Endothelial cell of hepatic sinusoid (primary cell): ENCODE measurements at regions not wholly inside any gene's neighbourhood (a gene's known extent, or its start where the extent isn't known, plus 50 kb on each side); places are given as distances from the start of the nearest gene placed in this dataset.

Experiments used
- in situ Hi-C: cut with HindIII; loops from 2 replicates; pipeline ENCODE4 v1.10.0; 2017; ENCODE audit warnings: low sequenced_read_pairs

DNA sequence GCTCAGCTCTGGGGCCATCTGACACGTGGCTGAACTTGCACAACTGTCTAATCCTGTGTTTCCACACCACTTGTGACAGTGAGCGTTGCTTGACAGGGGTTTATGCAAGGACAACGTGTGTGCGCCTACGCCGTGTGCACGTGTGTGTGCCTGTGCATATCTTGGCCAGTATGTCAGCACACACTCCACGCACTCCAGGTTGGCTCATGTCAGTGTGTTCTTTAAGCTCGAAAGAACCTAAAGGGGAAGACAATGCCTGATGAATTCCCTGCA is 85.6 kb upstream of the SALL3 start:
- in situ Hi-C loops = no loop called here

DNA sequence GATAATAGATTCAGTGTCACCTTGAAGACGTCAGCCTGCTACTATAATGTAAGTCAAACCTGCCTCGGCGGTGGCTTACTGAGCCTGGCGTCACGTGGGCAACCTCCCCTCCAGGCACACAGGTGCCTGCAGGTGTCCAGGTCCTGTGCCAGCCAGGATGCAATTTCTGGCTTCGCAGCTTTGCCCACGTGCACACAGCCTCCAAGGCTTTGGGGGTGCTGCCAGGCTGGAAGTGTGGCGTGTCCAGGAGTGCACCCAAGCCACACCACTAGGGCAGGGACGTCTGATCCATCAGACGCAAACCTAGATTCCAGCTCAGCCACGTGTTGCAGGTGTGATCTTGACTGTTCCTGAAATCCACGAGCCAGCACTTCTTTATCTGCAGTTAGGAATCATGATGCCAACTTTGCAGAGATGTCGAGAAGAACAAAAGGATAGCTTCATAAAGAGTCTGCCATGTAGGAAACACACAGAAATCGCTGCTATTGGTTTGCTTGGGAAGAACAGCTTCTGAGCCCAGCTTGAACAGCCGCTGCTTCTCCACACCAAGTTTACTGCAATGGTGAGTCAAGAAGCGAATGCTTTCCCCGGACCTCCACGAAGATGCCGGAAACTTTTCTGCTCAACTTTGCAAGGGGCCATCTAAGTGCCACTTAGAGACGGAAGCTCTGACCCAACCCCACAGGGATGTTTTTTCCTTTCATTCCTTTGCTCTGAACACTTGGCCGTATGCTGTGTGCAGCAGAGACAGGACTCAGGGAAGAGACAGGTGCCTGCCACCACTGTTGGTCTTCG is 84.2 kb upstream of the SALL3 start:
- in situ Hi-C loops = no loop called here

DNA sequence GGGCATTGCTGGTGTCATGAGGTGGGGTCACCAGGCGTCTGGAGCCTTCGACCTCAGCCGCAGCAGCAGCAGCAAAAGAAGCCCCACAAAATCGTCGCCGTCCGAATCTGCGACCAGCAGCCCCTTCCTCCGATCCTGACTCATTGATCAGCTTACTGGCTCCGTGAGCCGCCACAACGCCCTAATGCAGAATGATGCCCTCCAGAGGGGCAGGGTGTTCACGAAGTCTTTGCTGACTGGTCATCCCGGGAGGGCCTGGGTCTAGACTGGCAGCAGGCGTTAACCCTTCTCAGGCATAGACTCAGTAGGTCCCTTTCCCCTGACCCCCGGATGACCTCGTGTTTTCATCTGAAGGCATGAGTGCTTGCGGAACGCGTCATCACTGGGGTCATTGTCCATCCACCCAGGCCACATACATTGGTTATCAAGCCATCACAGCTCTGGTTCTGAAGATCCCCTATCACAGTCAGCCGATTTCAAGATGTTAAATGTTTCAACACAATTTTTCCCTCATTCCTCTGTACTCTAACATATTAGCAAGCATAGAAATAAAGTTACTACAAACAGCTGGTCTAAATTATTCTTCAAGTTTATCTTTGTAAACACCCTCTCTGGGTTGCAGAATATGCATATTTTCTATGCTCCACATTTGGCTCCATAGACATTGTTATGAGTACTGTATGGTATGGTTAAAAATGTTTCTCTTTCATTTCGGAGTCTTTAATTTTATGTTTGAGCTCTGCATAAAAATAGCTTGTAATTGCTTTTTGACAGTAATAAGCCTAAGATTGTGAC is 83.3 kb upstream of the SALL3 start:
- in situ Hi-C loops = no loop called here

DNA sequence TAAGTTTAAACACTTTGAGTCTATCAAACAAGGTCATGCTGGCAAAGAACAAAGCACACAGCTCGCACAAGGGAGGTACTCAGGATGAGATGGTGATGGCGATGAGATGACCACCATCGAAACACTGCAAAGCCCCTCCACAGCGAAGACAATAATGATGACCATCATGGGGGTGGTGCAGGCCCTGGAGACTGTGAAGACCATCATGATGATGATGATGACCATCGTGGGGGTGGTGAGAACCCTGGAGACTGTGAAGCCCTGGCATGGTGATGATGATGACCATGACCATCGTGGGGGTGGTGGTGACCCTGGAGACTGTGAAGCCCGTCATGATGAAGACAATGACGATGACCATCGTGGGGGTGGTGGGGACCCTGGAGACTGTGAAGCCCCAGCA is 81.6 kb upstream of the SALL3 start:
- in situ Hi-C loops = no loop called here

DNA sequence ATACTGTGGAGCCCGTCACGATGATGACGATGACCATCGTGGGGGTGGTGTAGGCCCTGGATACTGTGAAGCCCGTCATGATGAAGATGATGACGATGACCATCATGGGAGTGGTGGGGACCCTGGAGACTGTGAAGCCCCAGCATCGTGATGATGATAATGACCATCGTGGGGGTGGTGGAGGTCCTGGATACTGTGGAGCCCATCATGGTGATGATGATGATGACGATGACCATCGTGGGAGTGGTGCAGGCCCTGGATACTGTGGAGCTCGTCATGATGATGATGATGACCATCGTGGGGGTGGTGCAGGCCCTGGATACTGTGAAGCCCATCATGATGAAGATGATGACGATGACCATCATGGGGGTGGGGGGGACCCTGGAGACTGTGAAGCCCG is 81.0 kb upstream of the SALL3 start:
- in situ Hi-C loops = no loop called here

DNA sequence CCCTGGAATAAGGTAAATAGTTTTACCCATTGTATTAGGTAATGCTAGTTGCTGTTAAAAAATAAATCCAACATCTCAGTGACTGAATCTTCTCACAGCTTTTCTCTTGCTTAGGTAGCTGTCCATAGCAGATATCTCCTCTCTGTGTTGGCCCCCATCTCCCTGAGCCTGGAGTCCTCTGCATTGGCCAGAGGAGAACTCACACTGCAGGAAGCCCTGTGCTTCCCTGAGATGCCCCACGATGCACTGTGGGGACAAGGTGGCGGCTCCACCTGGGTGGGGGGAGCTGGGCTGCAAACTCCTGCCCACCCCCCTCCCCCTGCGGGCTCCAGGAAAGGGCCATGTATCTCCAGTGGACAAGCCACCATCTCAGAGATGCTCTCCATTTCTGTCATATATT is 80.4 kb upstream of the SALL3 start:
- in situ Hi-C loops = no loop called here

DNA sequence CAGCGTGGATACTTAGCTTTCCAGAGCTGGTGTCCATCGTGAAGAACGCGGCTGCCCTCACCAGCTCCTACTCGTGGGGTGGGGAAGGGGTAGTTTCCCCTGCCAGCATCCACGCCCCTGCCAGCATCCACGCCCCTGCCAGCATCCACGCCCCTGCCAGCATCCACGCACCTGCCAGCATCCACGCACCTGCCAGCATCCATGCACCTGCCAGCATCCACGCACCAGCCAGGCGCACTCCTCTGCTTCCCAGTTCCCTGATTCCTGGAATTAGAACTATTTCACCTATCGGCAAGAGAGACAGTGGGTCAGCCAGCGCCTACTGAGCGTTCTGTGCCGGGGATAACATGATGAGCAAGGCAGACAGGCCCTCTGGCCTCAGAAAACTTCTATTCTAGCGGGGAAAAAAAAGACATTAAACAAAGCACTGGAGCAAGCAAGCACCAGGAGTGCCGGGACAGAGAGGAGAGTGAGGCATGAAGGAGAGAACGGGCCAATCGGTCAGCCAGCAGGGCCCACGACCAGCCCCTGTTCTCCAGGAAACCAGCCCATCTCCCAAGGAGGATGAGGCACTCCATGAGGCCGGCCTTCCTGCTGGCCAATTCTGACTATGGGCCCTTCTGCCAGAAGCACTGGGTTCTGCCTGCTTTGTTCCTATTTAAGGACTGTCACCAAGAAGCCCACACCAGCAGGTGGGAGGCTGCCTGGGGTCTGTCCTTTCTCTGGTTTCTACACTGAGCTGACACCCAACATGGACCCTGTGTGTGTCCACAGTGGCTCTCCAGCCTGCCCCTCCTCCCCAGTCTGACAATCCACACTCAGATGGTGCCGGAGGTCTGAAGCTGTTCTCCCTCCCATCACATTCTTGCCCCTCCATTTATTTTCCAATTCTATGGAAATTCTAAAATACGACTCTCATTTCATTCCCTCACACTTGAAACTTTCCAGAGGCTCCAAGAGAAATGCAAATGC is 78.4 kb upstream of the SALL3 start:
- in situ Hi-C loops = no loop called here

DNA sequence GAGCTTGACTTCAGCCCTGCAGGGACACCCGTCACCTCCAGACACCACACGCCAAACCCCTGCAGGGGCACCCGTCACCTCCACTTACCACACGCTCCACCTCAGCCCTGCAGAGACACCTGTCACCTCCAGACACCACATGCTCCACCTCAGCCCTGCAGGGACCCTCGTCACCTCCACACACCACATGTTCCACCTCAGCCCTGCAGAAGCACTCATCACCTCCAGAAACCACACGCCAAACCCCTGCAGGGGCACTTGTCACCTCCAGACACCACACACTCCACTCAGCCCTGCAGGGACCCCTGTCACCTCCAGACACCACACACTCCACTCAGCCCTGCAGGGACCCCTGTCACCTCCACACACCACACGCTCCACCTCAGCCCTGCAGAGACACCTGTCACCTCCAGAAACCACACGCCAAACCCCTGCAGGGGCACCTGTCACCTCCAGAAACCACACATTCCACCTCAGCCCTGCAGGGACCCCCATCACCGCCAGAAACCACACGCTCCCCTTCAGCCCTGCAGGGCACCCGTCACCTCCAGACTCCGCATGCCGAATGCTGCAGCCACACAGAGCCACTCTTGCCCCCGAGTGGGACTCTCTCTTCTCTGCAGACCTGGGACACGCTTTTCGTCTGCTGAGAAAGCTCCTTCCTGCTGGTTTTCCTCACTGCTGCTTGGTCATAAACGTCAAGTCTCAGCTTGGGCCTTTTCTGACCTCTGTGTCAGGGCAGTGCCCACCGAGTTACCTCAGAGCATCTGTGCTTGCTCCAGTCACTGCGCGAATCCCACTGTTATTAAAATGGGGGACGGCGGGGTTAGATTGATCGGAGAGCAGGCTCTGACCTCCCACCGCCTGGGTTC is 77.5 kb upstream of the SALL3 start:
- in situ Hi-C loops = no loop called here

DNA sequence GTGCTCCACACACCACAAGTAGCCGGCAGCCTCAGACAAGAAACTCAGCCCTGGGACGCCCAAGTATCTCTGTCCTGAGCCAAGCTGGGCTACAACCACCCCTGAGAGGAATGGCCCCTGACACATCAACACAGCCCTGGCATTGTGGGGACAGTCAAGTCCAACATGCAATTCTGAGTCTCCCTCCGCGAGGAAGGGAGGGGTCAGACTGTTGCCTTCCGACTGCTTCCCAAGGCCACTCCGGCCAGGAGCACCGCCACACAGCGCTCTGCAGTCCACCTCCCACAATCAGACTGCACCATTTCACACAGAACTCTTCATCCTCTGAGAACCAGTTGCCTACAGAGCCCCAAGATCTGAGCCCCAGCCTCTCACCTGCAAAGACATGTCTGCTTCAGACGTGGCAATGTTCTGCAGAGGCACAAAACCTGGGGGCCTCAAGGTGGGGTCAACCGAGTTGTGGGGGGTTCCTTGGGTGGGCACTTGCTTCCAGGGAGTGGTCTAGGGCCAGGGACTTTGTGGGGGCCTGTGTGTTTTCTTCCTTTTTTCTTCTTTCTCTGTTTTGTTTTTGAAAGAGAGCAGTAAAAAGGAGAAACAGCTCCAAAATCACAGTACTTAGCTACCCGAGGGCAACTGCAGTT is 76.7 kb upstream of the SALL3 start:
- in situ Hi-C loops = no loop called here

DNA sequence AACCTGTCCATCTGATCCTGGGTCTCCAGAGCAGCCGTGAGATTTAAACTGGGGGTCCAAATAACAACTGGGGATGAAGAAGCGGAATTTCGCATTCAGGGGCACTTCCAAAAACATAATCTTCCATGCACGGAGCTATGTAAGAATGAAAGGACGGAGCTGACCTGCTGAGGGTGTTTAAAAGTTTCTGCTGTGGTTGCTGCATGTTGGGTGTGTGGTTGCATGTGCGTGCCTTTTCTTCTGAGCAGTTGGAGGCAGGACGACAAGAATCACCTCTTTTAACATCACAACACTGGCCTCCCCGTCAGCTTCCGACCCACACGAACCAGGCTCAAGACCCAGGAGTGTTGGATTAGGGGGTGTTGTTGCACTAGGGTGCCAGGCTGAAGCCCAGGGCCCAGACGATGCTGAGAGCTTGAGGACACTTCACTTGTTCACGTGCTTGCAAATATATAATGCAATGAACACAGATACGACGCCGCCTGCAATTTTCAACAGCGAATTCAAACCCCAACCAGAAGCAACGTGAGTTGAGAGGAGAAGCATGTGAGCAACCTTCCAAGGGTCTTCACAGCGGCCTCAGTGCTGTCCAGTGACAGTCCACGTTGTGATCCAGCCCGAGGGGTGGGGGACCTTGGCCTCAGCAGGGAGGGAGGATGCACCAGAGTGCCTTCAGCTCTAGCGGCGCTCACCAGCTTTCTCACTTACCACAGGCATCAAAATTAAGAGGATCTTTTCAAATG is 76.0 kb upstream of the SALL3 start:
- in situ Hi-C loops = no loop called here

DNA sequence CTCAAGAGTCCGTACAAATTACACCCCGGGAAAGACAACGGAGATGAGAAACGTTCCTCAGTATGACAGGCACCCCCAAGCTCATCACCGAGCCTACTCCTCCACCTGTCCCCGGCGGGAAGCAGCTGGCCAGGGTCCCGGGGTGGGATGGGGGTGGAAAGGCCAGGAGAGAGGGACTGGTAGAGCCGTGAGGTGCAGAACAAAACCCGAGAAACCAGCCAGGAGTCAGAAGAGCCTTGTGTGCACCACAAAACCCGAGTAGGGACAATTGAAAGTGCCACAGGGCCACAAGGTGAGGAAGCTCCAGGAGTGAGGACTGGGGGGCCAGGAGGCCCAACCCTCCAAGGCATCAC is 75.5 kb upstream of the SALL3 start:
- in situ Hi-C loops = no loop called here

DNA sequence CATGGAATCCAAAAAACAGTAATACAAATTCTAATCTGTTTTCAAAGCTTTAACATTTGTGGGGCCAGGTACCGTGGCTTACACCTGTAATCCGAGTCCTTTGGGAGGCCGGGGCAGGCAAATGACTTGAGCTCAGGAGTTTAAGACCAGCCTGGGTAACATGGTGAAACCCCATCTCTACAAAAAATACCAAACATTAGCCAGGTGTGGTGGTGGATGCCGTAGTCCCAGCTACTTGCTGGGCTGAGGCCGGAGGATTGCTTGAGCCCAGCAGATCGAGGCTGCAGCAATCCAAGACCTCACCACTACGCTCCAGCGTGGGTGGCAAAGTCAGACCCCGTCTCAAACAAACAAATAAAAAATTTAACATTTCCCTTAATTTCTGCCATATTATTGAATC is 74.3 kb upstream of the SALL3 start:
- in situ Hi-C loops = no loop called here

DNA sequence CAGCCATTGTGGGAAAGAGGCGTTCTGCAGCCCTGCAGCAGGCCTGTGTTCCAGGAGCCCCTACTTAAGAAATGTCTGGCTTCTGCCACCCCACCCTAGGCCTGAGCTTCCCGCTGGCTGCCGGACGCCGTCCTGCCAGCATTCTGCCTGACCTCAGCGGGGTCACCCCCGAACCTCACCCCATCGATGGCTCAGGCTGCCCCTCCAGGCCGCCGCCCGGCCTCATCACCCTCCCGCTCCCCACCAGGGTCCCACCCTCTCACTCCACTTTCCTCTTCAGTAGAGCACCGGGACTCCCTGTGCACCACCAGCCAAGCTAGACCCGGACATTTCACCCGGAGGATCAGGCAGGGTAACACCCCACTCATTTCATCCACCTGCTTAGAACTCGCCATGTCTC is 73.6 kb upstream of the SALL3 start:
- in situ Hi-C loops = no loop called here

DNA sequence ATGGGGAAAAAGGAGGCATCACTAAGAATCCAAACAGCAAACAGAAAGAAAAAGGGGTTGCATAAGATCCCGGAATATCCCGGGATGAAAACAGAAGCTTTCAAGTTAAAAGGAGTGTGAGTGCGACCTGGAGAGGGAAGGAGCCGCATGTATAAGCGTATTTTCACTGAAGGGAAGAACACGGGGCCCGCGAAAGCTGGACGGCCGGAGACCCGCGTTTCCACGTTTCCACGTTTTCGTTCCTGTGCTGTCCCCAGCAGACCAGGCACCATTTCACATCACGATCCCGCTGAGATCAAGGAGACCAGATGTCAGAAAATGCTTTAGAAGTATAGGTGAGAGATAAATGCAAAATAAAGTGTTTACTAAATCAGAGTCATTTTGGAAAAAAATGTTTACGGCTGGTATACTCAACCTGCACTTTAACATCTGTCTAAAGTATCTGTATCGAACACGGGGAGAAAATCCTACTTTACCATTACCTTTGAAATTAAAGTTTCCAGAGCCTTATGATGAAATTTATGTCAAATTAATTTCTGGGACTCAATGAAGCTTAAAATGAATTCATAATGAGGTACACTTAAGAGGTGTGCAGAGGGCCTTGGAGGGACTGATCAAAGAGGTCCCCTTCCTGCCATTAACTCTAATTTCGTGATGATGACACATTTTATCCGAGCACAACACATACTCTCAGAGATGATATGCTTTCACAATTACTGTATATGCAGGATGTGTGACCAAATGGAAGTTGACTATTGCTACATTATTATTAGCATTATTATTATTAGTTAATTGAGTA is 71.0 kb upstream of the SALL3 start:
- in situ Hi-C loops = no loop called here

DNA sequence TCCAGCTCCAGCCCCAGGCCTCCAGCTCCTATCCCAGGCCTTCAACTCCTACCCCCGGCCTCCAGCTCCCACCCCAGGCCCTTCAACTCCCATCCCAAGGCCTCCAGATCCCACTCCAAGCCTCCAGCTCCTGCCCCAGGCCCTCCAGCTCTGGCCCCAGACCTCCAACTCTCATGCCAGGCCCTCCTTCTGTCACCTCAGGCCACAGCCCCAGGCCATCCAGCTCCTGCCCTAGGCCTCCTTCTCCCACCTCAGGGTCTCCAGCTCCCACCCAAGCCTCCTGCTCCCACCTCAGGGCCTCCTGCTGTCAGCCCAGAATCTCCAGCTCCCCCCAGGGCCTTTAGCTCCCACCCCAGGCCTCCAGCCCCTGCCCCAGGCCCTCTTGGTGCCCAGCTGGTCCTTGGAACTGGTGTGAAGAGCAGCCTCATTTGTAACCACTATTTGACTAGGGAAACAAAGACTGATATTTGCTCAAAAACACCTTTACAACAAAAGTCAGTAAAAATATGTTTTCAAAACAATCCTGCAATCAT is 67.8 kb upstream of the SALL3 start:
- in situ Hi-C loops = no loop called here

DNA sequence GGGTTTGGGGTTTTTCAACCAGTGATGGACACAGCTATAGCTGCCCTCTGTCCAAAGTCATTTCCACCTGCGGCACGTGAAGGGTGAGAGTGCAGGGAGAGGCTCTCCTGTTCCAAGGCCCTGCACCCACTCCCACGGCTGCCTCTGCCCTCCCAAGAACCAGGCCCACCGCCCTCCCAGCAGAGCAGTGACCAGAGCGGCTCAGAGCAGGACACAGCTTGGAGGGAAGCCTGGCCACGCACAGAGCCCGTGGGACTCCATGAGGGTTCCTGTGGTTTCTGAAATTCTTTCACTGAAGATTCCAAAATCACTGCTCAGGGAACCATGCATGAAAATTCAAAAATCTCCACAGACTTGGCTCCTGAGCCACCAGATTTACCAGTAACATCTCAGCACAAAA is 67.3 kb upstream of the SALL3 start:
- in situ Hi-C loops = no loop called here

DNA sequence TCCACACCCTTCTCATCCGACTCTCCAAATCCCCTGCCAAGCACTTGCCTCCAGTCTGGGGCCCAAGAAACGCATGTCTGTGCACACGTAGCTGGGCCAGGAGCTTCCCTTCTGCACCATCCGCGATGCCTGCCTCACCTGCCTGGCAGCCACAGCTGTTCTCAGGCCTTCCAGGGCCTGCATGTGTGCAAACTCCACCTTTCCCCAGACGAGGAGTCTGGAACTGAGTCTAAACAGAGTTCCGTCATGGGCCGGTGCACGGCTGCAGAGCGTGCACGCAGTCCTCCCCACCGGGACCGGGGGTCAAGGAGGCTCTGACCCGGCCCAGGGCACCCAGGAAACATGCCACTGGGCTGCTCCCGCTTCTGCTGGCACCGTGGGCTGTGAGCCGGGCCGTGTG is 66.8 kb upstream of the SALL3 start:
- in situ Hi-C loops = no loop called here

DNA sequence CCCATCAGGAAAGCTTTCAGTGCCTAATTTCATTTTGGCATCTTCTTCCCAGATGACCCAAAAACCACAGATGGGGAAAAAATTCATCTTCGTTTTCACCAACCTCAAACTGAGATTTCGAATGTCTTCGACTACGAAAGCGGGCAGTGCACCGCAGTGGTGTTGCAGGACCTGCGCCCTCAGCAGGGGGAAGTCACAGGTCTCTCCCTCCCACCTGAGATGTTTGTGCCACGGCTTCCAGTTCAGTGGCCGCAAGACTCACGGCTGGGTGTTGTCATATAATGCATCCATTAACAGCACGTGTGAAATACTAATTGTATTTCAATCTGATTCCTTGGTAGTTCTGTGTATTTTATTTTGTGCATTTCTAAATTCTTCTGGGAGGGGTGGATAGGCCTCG is 66.2 kb upstream of the SALL3 start:
- in situ Hi-C loops = no loop called here
